Right ventricle myocardium inferior (tissue), 1 donor: ENCODE measurements at regions not wholly inside any gene's neighbourhood (a gene's known extent, or its start where the extent isn't known, plus 50 kb on each side); places are given as distances from the start of the nearest gene placed in this dataset.

Experiments
- ATAC-seq: fragments of 200-7000 bp; cut with Tn5 transposase; one replicate; pipeline ENCODE4 v1.9.1; 2020; ENCODE audit warnings: mild to moderate bottlenecking, moderate library complexity
- DNase-seq: peaks from one replicate; pipeline ENCODE4 v3.0.0; 2021; ENCODE audit errors: missing footprints
- intact Hi-C: fragments of 100-400 bp; cut with DNase I; formaldehyde crosslinking; loops from one replicate; pipeline ENCODE4 v1.11.0; 2022
- donor health status: DM: no; HTN: yes; CAD: no; lungs with severe emphysema.

DNA sequence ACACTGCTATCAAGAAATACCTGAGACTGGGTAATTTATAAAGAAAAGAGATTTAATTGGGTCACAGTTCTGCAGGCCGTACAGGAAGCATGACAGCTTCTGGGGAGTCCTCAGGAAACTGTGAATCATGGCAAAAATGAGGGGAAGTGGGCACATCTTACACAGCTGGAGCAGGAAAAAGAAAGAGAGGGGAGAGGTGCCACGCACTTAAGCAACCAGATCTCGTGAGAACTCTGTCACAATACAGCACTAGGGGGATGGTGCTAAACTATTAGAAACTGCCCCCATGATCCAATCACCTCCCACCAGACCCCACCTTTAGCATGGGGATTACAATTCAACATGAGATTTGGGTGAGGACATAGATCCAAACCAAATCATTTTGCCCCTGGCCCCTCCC is 105.5 kb upstream of the CPLX2 start:
- intact Hi-C loops: no loop called here
- DNase-seq (no peak), ATAC-seq (no peak)

DNA sequence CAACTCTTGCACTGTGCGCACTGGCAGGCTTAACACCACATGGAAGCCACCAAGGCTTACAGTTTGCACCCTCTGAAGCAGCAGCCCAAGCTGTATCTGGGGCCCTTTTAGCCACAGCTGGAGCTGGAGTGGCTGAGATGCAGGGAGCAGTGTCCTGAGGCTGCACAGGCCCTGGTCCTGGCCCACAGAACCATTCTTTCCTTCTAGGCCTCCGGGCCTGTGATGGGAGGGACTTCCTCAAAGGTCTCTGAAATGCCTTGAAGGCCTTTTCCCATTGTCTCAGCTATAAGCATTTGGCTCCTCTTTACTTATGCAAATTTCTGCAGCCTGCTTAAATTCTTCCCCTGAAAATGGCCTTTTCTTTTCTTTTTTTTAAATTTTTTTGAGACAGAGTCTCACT is 104.4 kb upstream of the CPLX2 start:
- ATAC-seq: no peak
- intact Hi-C loops: no loop called here
- DNase-seq: no peak

GRCh38 chr5:175772747-175773533 is 98.4 kb upstream of the CPLX2 start:
- ATAC-seq (no peak), DNase-seq (no peak)
- intact Hi-C loops: no loop called here

DNA sequence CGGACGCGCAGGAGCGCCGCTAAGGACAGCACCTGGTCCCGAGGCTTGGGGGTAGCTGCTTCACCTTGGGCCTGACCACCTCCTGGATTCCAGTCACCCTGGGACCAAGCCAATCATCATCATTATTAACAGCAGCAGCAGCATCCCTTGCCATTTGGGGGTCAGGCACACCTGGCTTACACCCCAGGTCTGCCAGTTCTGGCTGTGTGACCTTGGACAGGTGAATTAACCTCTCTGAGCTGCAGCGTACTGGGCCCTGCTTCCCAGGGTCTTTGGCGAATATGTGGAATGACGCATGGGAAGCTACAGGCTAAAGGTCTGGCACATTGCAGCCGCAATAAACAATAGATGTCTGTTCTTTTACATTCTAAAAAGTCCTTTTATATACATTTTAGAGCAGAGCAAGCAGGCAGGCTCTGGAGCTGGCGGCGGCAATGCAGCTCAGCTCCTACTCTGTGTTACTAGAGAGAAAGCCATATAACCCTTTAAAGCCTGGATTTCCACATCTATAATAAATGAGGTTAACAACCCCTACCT is 97.8 kb upstream of the CPLX2 start:
- ATAC-seq (no peak), DNase-seq (no peak)
- intact Hi-C loops: no loop called here

DNA sequence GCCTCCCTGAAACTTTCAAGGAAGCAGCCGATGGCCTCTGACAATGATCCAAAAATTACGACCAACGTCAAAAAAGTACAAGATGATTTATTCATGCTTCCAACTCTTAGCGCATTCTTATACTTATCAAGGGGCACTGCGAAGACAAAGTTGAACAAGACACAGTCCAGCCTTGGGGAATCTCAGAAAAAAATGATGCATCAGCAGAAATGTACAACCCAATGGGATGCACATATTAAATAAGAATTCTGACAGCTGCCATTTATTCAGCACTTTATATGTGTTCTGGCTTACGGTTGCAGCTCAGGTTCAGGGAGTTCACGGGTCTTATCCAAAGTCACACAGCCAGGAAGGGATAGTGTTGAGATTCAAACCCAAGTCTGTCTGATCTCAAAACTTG is 96.0 kb upstream of the CPLX2 start:
- ATAC-seq (no peak), DNase-seq (no peak)
- intact Hi-C loops: no loop called here

GRCh38 chr5:175778951-175779503 is 92.4 kb upstream of the CPLX2 start:
- DNase-seq: no peak
- no peak for ATAC-seq
- intact Hi-C loops: no loop called here

GRCh38 chr5:175783739-175784138 is 87.6 kb upstream of the CPLX2 start:
- intact Hi-C loops: no loop called here
- ATAC-seq: no peak

GRCh38 chr5:175784230-175784629 is 87.1 kb upstream of the CPLX2 start:
- intact Hi-C loops: no loop called here
- no peak for ATAC-seq
- DNase-seq: no peak

More at GRCh38 chr5:175783739-175784138, 87.6 kb upstream of the CPLX2 start:
- DNase-seq: no peak

DNA sequence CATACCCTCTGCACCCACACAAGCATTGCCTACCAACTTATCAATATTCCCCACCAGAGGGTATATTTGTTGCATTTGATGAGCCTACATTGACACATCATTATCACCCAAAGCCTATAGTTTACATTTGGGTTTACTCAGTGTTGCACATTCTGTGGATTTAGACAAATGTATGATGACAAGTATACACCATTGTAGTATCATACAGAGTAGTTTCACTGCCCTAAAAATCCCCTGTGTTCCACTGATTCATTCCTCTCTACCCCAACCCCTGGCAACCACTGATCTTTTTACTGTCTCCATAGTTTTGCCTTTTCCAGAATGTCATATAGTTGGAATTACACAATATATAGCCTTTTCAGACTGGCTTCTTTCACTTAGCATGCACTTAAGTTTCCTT is 85.7 kb upstream of the CPLX2 start:
- DNase-seq: no peak
- intact Hi-C loops: no loop called here
- no peak for ATAC-seq

DNA sequence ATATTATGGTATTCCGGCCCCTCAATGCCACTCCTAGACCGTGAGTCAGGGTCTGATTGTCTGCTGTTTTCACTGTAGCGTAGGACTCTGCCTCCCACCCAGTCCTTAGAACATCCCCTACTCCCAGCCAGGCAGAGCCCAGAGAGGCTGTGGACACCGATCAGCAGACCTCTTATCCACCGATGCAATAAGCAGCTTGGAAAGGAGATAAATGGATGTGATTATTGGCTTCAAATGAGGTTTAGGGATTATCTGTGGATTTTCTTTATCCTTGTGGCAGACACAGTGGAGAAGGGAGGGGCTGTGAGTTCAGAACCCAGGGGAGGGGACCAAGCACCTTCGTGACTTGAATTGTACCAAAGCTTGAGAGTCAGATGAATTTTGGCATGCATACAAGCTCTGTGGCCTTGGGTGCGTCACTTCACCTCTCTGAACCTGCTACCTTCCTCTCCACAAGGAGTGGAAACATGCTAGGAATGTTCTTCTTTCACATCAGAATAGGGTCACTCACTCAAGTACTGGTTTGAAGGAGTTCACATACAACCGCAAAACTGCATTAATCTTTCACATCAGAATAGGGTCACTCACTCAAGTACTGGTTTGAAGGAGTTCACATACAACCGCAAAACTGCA is 83.1 kb upstream of the CPLX2 start:
- ATAC-seq: no peak

GRCh38 chr5:175789670-175790069 is 81.7 kb upstream of the CPLX2 start:
- DNase-seq (no peak), ATAC-seq (no peak)
- intact Hi-C loops: no loop called here

More for the DNA sequence above, 83.1 kb upstream of the CPLX2 start:
- intact Hi-C loops: no loop called here
- no peak for DNase-seq

- ATAC-seq (no peak), DNase-seq (no peak)
- intact Hi-C loops: no loop called here
Observed at GRCh38 chr5:175790796-175791195, 80.6 kb upstream of the CPLX2 start.

DNA sequence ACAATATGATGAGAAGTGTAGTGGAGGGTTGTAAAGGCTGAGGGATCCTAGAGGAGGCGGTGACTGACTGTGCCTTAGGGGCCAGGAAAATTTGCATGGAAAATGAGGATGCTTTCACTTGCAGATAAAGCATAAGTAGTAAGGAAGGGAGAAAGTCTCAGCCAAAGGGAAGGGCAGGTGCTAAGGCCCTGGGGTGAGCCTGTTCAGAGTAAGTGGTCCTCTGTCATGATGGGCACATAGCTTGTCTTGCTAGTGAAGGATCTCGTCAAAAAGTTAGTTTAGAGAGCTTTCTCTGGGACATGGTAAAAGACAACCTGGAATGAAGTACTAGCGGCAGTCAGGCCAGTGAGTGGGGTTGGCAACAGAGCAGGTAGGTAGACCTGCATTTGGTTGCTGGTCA is 75.4 kb upstream of the CPLX2 start:
- intact Hi-C loops: no loop called here
- ATAC-seq (no peak), DNase-seq (no peak)

GRCh38 chr5:175796536-175797499 is 74.6 kb upstream of the CPLX2 start:
- intact Hi-C loops: no loop called here
- ATAC-seq: peak; percentile 98
- peak; percentile 88 for DNase-seq

DNA sequence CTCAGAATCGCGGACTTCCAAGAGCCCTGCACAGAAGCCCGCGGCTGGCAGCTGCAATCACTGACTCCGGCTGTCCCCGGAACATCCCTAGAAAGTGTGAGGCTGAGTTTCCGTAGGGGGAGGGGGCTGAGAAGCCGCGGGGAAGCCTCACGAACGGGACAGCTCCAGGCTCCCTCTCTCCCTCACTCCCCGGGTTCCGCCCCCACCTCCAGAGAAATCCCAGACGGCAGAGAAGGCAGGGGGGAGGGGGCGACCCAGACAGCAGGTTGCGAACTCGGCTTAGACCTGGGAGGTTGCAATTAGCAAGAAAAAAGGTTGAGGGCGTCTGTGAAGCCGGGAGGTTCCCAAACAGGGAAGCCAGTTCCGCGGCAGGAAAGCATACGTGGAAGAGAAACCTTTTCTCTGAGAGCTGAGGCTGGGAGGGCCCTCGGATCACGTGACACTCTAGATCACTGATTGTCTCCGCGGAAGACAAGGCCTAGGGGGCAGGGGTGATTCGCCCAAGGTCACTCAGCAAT is 73.8 kb upstream of the CPLX2 start:
- intact Hi-C loops: no loop called here
- DNase-seq: no peak
- ATAC-seq: no peak

GRCh38 chr5:175798626-175799025 is 72.8 kb upstream of the CPLX2 start:
- DNase-seq: no peak
- no peak for ATAC-seq
- intact Hi-C loops: no loop called here

DNA sequence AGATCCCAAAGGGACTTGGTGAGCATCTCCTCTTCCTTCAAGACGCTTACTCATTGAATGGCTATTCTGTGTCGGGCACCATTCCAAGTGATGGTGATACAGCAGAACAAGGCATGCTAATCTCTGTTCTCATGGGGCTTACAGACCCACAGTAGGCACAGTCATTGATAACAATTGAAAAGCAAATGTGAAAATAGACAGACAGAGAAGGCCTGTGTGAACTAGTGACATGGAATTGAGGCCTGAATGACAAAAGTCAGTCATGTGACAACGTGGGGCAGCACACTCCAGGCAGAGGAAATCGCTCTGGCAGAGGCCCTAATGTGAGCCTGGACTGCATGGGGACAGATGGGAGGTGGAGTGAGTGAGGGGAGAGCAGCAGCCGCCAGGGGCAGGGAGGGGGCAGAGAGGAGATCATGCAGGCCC is 70.7 kb upstream of the CPLX2 start:
- intact Hi-C loops: no loop called here
- DNase-seq (no peak), ATAC-seq (no peak)

DNA sequence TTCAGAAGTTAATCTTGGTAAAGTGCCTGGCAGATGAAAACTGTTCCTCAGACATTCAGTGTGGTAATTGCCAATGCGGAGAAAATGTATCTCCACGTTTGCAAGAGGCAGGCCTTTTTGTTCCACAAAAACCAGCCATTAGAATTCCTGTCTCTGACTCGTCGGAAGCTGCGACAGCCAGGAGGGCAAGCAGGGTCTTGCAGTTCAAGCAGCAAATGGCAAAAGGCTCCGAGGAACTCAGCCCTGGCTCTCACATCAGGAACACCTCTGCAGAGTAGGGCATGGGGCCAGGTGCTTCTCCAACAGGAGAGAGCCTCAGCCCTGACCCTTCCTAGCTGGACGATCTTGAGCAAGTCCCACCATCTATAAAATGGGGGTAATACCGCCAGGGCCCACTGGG is 69.0 kb upstream of the CPLX2 start:
- intact Hi-C loops: no loop called here
- DNase-seq: no peak
- no peak for ATAC-seq

- no peak for ATAC-seq
- DNase-seq: no peak
- intact Hi-C loops: no loop called here
Observed at GRCh38 chr5:175803254-175803653, 68.1 kb upstream of the CPLX2 start.
